ENCODE measurements at regions not wholly inside any gene's neighbourhood (a gene's known extent, or its start where the extent isn't known, plus 50 kb on each side); places are given as distances from the start of the nearest gene placed in this dataset.

DNA sequence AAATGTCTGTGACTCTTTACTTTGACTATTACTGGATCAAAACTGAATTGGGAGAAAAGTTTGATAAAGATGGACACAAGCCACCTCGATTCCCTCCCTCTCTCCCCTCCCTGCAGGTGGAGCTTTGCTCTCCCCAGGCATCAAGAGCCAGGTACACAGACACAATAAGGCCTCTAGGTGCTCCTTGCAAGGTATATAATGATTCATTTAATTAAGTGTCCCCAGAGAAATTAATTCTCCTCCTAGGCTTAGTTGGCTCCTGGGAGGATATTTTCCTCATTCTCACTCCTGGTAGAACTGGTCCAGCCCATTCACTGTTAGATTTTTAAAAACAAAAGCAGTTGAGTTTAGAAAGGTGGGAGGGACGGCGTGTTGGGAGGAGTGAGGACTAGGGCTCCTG is 352.4 kb upstream of the SMIM21 start:
- no peak overlapping the region for H3K9ac ChIP-seq (ENCODE audit: low read length)
- no peaks in the 10 kb centered on the region for H3K36me3 ChIP-seq (ENCODE audit: control insufficient read depth, insufficient read depth, low read length)
- no peaks in the 10 kb centered on the region for H3K4me1 ChIP-seq (ENCODE audit: control insufficient read depth, insufficient read depth, low read length)
- no peaks in the 10 kb centered on the region for H3K27me3 ChIP-seq (ENCODE audit: control insufficient read depth, insufficient read depth, low read length)
- no peak overlapping the region for H3K4me3 ChIP-seq (ENCODE audit: low read length)
- H3K9me3 ChIP-seq (ENCODE audit: control insufficient read depth, low read length) = no peaks in the 10 kb centered on the region

DNA sequence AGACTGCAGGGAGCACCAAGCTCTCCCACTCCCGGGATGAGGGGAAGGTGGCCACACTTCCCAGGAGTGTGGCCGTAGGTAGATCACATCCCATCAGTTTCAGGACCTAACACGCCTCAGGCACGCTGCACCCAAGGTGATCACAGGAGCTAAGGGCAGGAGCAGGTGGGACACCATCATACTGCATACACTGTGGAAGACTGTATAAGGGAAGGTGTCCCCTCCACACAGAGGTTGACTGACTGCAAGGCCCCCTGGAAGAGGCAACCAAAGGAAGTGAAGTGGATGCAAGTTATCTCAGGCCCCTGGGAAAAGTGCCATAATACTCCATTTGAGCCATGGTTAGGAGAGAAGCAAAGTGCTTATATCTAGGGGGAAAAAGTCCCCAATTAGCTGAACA is 351.9 kb upstream of the SMIM21 start:
- H3K9ac ChIP-seq (ENCODE audit: low read length) = no peak overlapping the region
- no peaks in the 10 kb centered on the region for H3K9me3 ChIP-seq (ENCODE audit: control insufficient read depth, low read length)
- no peaks in the 10 kb centered on the region for H3K4me1 ChIP-seq (ENCODE audit: control insufficient read depth, insufficient read depth, low read length)
- H3K27me3 ChIP-seq (ENCODE audit: control insufficient read depth, insufficient read depth, low read length) = no peaks in the 10 kb centered on the region
- H3K36me3 ChIP-seq (ENCODE audit: control insufficient read depth, insufficient read depth, low read length) = no peaks in the 10 kb centered on the region
- H3K4me3 ChIP-seq (ENCODE audit: low read length) = no peak overlapping the region

DNA sequence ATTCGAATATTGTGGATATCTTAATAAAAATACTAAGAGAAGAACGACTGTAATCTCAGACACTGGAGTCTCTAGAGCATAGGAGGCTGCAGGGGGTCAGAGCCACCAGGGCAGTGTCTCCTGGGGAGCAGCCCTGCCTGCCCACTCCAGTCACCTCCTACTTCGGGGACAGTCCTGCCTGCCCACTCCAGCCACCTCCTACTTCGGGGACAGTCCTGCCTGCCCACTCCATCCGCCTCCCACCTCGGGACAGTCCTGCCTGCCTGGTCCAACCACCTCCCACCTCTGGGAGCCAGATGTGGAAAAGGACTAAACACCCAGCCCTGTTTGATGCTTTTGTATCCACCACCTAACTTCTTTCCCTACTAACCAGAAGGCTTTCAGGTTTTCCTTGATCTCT is 350.1 kb upstream of the SMIM21 start:
- H3K36me3 ChIP-seq (ENCODE audit: control insufficient read depth, insufficient read depth, low read length) = no peaks in the 10 kb centered on the region
- H3K4me3 ChIP-seq (ENCODE audit: low read length) = no peak overlapping the region
- no peaks in the 10 kb centered on the region for H3K4me1 ChIP-seq (ENCODE audit: control insufficient read depth, insufficient read depth, low read length)
- no peaks in the 10 kb centered on the region for H3K9me3 ChIP-seq (ENCODE audit: control insufficient read depth, low read length)
- H3K9ac ChIP-seq (ENCODE audit: low read length) = no peak overlapping the region
- H3K27me3 ChIP-seq (ENCODE audit: control insufficient read depth, insufficient read depth, low read length) = no peaks in the 10 kb centered on the region

DNA sequence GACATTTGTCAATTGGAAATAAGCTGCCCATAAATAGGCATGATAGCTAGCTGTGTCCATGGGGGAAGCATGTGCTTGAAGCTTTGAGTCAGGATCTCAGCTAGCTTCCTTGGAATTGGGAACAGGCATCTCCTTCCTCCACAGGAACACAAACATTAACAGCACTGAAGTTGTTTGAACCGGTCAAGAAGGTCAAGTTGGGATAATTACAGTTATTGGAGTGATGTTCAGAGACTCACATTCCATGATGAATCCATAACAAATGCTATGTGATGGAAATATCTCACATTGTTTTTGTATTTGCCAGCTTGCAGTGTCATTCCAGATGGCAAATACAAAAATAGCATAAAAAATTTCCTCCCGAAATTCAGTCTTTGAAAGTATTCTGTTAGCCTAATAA is 347.6 kb upstream of the SMIM21 start:
- H3K9ac ChIP-seq (ENCODE audit: low read length) = no peak overlapping the region
- H3K4me1 ChIP-seq (ENCODE audit: control insufficient read depth, insufficient read depth, low read length) = no peaks in the 10 kb centered on the region
- no peaks in the 10 kb centered on the region for H3K36me3 ChIP-seq (ENCODE audit: control insufficient read depth, insufficient read depth, low read length)

DNA sequence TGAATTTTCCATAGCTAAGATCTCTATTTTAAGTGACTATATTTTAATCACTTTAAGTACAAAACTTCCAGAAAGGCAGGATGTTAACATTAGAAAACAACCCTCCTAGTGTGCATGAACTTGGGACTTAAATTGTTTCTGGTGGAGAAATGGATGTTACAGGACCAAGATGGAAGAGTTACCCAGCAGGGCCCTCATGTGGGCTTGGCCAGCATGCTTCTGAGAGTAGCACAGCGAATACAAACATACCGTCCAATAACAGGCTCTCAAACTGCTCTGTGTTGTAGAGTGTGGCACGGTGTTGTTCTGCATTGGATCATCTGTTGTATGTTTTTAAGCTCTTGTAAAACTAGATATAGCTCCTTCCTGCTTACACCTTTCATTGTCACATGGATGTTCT is 346.1 kb upstream of the SMIM21 start:
- no peaks in the 10 kb centered on the region for H3K9me3 ChIP-seq (ENCODE audit: control insufficient read depth, low read length)
- no peaks in the 10 kb centered on the region for H3K4me1 ChIP-seq (ENCODE audit: control insufficient read depth, insufficient read depth, low read length)
- H3K36me3 ChIP-seq (ENCODE audit: control insufficient read depth, insufficient read depth, low read length) = no peaks in the 10 kb centered on the region
- no peaks in the 10 kb centered on the region for H3K27me3 ChIP-seq (ENCODE audit: control insufficient read depth, insufficient read depth, low read length)
- no peak overlapping the region for H3K9ac ChIP-seq (ENCODE audit: low read length)
- no peak overlapping the region for H3K4me3 ChIP-seq (ENCODE audit: low read length)

More for the DNA sequence above, 347.6 kb upstream of the SMIM21 start:
- H3K27me3 ChIP-seq (ENCODE audit: control insufficient read depth, insufficient read depth, low read length) = no peaks in the 10 kb centered on the region
- H3K4me3 ChIP-seq (ENCODE audit: low read length) = no peak overlapping the region
- H3K9me3 ChIP-seq (ENCODE audit: control insufficient read depth, low read length) = no peaks in the 10 kb centered on the region

DNA sequence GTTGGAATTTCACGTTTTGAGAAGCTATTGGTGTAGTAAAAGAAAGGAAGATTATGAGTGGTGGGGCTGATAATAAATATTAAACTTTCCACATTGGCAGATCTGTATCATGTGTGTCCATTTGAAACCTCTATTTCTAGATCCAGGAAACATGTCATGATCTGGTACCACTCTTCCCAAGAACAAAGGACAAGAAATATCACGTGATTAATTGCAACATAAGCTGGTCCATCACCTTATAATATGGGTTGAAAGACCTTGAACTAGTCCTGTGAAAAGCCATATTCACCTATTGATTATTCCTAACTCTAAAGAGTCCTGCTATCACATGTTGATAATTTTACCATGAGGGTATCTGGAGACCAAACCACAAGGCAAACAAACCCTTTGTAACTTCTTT is 335.3 kb upstream of the SMIM21 start:
- Histone ChIP-seq H3K9ac (ENCODE audit: low read length) (no peak overlapping the region), H3K36me3 (ENCODE audit: control insufficient read depth, insufficient read depth, low read length) (no peaks in the 10 kb centered on the region), H3K9me3 (ENCODE audit: control insufficient read depth, low read length) (no peaks in the 10 kb centered on the region), H3K27me3 (ENCODE audit: control insufficient read depth, insufficient read depth, low read length) (no peaks in the 10 kb centered on the region), H3K4me1 (ENCODE audit: control insufficient read depth, insufficient read depth, low read length) (no peaks in the 10 kb centered on the region), H3K4me3 (ENCODE audit: low read length) (no peak overlapping the region)

DNA sequence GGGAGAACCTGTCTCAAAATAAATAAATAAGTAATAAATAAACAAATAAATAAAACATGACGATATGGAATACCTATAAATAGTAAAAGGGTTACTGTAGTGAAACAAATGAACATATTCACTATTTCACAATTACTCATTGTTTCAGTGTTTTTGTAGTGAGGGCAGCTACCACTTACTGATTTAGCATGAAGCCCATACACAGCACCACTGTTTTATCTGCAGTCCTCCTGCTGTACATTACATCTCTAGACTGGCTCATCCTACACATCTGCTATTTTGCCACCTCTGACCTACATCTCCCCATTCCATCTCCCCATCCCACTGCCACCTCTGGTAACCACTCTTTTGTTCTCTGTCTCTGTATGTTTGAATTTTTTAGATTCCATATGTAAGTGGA is 332.7 kb upstream of the SMIM21 start:
- no peaks in the 10 kb centered on the region for H3K4me1 ChIP-seq (ENCODE audit: control insufficient read depth, insufficient read depth, low read length)
- no peak overlapping the region for H3K4me3 ChIP-seq (ENCODE audit: low read length)
- no peak overlapping the region for H3K9ac ChIP-seq (ENCODE audit: low read length)
- no peaks in the 10 kb centered on the region for H3K27me3 ChIP-seq (ENCODE audit: control insufficient read depth, insufficient read depth, low read length)
- H3K36me3 ChIP-seq (ENCODE audit: control insufficient read depth, insufficient read depth, low read length) = no peaks in the 10 kb centered on the region
- no peaks in the 10 kb centered on the region for H3K9me3 ChIP-seq (ENCODE audit: control insufficient read depth, low read length)

DNA sequence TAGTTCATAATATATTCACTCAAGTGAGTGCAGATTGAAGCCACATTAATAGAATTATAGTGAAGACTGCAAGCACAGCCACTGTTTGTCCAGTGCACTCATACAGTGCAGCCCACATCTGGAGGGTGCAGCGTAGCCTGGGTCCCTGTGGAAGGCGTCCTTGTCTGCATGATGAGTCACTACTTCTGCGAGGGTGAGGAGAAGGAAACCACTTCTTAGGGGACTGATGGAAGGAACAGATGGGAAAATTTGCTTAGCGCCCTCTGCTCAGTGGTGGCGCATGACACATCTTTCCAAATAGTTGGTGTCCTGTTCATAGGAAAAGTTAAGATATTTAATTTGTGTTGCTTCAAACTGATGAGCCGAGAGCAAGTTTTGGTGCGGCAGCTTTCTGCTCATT is 330.4 kb upstream of the SMIM21 start:
- Histone ChIP-seq H3K27me3 (ENCODE audit: control insufficient read depth, insufficient read depth, low read length) (no peaks in the 10 kb centered on the region), H3K9me3 (ENCODE audit: control insufficient read depth, low read length) (no peaks in the 10 kb centered on the region), H3K36me3 (ENCODE audit: control insufficient read depth, insufficient read depth, low read length) (no peaks in the 10 kb centered on the region), H3K4me3 (ENCODE audit: low read length) (no peak overlapping the region), H3K9ac (ENCODE audit: low read length) (no peak overlapping the region), H3K4me1 (ENCODE audit: control insufficient read depth, insufficient read depth, low read length) (no peaks in the 10 kb centered on the region)

DNA sequence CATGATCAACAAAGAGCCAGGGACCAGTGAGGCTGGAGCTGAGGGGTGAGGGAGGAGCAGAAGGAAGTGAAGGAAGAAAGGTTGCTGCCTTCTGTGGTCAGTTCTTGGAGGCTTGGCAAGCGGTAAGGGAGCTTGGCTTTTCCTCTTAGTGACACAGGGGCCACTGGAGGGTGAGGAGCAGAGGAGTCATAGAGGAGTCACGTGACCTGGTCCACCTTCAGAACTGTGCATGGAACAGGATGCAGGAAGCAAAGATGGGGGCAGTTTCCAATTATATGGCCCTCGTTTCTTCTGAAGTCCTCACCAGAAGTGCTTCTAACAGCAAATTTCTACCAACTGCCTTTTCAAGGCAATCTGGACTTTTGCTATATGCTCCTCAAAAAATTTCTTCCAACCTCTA is 326.9 kb upstream of the SMIM21 start:
- no peaks in the 10 kb centered on the region for H3K9me3 ChIP-seq (ENCODE audit: control insufficient read depth, low read length)
- no peaks in the 10 kb centered on the region for H3K36me3 ChIP-seq (ENCODE audit: control insufficient read depth, insufficient read depth, low read length)
- no peaks in the 10 kb centered on the region for H3K27me3 ChIP-seq (ENCODE audit: control insufficient read depth, insufficient read depth, low read length)
- no peak overlapping the region for H3K4me3 ChIP-seq (ENCODE audit: low read length)
- no peak overlapping the region for H3K9ac ChIP-seq (ENCODE audit: low read length)
- no peaks in the 10 kb centered on the region for H3K4me1 ChIP-seq (ENCODE audit: control insufficient read depth, insufficient read depth, low read length)

DNA sequence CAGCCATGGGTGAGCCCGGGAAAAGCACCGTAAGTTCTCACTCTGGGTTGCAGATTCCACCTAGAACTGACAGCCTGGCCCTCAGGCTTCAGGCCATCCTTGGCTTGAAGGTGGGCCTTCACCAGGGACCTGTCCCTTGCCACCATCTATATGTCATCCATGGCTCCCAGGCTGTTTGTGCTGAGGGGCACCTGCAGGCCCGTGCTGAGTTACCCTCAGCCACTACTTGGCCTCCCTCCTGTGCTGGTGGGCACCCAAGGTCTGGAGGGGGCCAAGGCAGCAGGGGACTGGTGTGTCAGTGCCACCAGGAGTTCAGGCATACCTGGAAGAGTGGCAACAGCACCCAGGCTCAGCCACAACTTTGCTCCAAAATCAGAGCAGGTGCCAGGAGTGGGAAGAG is 326.2 kb upstream of the SMIM21 start:
- H3K27me3 ChIP-seq (ENCODE audit: control insufficient read depth, insufficient read depth, low read length) = no peaks in the 10 kb centered on the region
- H3K9ac ChIP-seq (ENCODE audit: low read length) = no peak overlapping the region
- H3K4me1 ChIP-seq (ENCODE audit: control insufficient read depth, insufficient read depth, low read length) = no peaks in the 10 kb centered on the region
- H3K36me3 ChIP-seq (ENCODE audit: control insufficient read depth, insufficient read depth, low read length) = no peaks in the 10 kb centered on the region
- H3K4me3 ChIP-seq (ENCODE audit: low read length) = no peak overlapping the region
- no peaks in the 10 kb centered on the region for H3K9me3 ChIP-seq (ENCODE audit: control insufficient read depth, low read length)

DNA sequence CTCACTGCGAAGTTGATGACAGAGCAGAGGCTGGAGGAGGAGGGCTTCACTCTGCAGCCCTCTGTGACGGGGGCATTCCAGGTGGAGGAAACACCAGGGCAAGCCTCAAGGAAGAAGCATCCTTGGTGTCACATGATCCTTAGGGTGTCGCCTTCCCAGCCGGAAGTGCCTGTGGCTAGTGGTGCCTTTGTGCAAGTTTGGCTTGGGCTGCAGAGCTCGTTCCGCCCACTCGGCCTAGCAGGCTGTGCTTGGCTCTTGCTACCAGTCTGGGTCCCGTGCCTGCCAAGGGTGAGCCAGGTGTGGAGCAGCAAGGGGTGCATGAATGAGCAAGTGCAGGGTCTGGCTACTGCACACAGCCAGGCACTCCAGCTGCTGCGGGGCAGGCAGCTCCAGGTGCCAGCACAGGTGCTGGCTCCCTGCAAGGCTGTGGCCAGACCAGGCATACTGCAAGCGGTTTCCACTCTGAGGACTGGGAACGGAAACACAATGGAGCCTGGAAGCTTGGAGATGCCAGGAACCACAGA is 325.3 kb upstream of the SMIM21 start:
- H3K4me1 ChIP-seq (ENCODE audit: control insufficient read depth, insufficient read depth, low read length) = no peaks in the 10 kb centered on the region

DNA sequence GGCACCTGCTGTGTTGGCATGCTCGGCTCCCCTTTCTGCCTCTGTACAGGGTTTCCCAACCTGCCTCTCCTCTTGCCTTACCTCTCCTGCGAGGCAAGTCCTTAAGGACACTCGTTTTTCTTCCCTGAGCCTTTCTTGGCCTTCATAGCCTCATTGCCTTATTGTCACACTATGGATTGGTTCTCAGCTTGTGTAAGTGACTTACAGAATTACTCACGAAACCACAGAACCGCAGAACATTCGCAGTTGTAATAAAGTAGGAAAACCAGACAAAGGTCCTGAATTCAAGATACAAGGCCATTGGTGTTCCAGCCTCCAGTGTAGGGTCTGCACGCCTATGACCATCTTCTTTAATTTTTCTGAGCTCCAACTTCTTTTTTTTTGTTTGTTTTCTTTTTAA is 317.6 kb upstream of the SMIM21 start:
- H3K9ac ChIP-seq (ENCODE audit: low read length) = no peak overlapping the region
- H3K27me3 ChIP-seq (ENCODE audit: control insufficient read depth, insufficient read depth, low read length) = no peaks in the 10 kb centered on the region
- H3K36me3 ChIP-seq (ENCODE audit: control insufficient read depth, insufficient read depth, low read length) = no peaks in the 10 kb centered on the region
- no peaks in the 10 kb centered on the region for H3K9me3 ChIP-seq (ENCODE audit: control insufficient read depth, low read length)
- no peak overlapping the region for H3K4me3 ChIP-seq (ENCODE audit: low read length)
- no peaks in the 10 kb centered on the region for H3K4me1 ChIP-seq (ENCODE audit: control insufficient read depth, insufficient read depth, low read length)

More for the DNA sequence above, 325.3 kb upstream of the SMIM21 start:
- Histone ChIP-seq H3K27me3 (ENCODE audit: control insufficient read depth, insufficient read depth, low read length) (no peaks in the 10 kb centered on the region), H3K9me3 (ENCODE audit: control insufficient read depth, low read length) (no peaks in the 10 kb centered on the region), H3K9ac (ENCODE audit: low read length) (no peak overlapping the region), H3K4me3 (ENCODE audit: low read length) (no peak overlapping the region), H3K36me3 (ENCODE audit: control insufficient read depth, insufficient read depth, low read length) (no peaks in the 10 kb centered on the region)

DNA sequence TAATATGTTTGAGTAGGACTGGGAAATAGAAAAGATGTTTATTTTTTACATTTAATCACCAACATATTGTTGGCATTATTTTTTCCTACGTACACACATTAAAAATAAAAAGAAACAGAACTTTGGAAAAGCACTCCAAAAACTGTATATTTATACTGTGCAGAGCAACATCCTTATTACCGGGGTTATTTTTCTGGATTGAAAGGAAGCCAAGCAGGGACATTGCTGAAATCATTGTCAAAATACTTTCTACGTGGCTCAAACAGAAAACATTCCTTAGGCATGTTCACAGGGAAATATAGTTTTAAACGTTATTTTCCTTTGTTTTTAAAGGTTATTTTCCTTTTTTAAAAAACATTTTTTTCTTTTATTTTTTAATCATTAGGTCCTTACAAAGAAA is 315.0 kb upstream of the SMIM21 start:
- Histone ChIP-seq H3K27me3 (ENCODE audit: control insufficient read depth, insufficient read depth, low read length) (no peaks in the 10 kb centered on the region), H3K4me3 (ENCODE audit: low read length) (no peak overlapping the region), H3K9me3 (ENCODE audit: control insufficient read depth, low read length) (no peaks in the 10 kb centered on the region), H3K4me1 (ENCODE audit: control insufficient read depth, insufficient read depth, low read length) (no peaks in the 10 kb centered on the region), H3K36me3 (ENCODE audit: control insufficient read depth, insufficient read depth, low read length) (no peaks in the 10 kb centered on the region), H3K9ac (ENCODE audit: low read length) (no peak overlapping the region)

Data from mucosa of stomach (tissue), 1 donor.